ENCODE measurements at regions not wholly inside any gene's neighbourhood (a gene's known extent, or its start where the extent isn't known, plus 50 kb on each side); places are given as distances from the start of the nearest gene placed in this dataset.

GRCh38 chr9:11946531-11946930, 746.7 kb upstream of the TYRP1 start:
- no peak for TF ChIP-seq CTCF (IDR thresholded peaks at IDR 0.05)
- no peak for TF ChIP-seq TCF7L2 (IDR thresholded peaks at IDR 0.05; ENCODE audit: low read depth, low read length)
- TF ChIP-seq REST (IDR thresholded peaks at IDR 0.05; ENCODE audit: insufficient read depth in 1 of 2, low read depth in 2 of 2, low read length in 1 of 2) = no peak
- TF ChIP-seq POLR2AphosphoS5 (IDR thresholded peaks at IDR 0.05; ENCODE audit: low read depth, low read length) = no peak
- no peak for TF ChIP-seq SIN3A (IDR thresholded peaks at IDR 0.05; ENCODE audit: borderline replicate concordance, insufficient read depth, low read depth, low read length)

Measured in Panc1 (cell line).